ENCODE measurements at regions not wholly inside any gene's neighbourhood (a gene's known extent, or its start where the extent isn't known, plus 50 kb on each side); places are given as distances from the start of the nearest gene placed in this dataset.

- H3K4me1 ChIP-seq (replicated peaks) = no peaks in the 10 kb centered on the region
- no peaks in the 10 kb centered on the region for H3K27me3 ChIP-seq (replicated peaks; ENCODE audit: insufficient read depth)
- H3K27ac ChIP-seq = no peak overlapping the region
Observed at GRCh38 chr17:70422862-70423261, 253.5 kb downstream of the KCNJ2 start.

GRCh38 chr17:70423562-70423961 lies 254.2 kb downstream of the KCNJ2 start:
- Histone ChIP-seq H3K27ac (no peak overlapping the region), H3K36me3 (no peaks in the 10 kb centered on the region), H3K27me3 (replicated peaks; ENCODE audit: insufficient read depth) (no peaks in the 10 kb centered on the region), H3K4me3 (no peak overlapping the region), H3K4me1 (replicated peaks) (no peaks in the 10 kb centered on the region), H3K9me3 (no peaks in the 10 kb centered on the region)
- 79% methylated on average over 2 of the region's 2 CpGs for WGBS
- DNase-seq (ENCODE audit: low spot score) = no peak
- TF ChIP-seq POLR2AphosphoS5 (IDR thresholded peaks at IDR 0.05) (no peak), CTCF (IDR thresholded peaks at IDR 0.05) (no peak), POLR2A (IDR thresholded peaks at IDR 0.05) (no peak)
- intact Hi-C loops (cut with DNase I) = no loop called here

More at GRCh38 chr17:70422862-70423261, 253.5 kb downstream of the KCNJ2 start:
- Histone ChIP-seq H3K9me3 (no peaks in the 10 kb centered on the region), H3K4me3 (no peak overlapping the region), H3K36me3 (no peaks in the 10 kb centered on the region)
- no peak for DNase-seq (ENCODE audit: low spot score)
- no peak for TF ChIP-seq POLR2A (IDR thresholded peaks at IDR 0.05)
- no peak for TF ChIP-seq CTCF (IDR thresholded peaks at IDR 0.05)
- TF ChIP-seq POLR2AphosphoS5 (IDR thresholded peaks at IDR 0.05) = no peak
- intact Hi-C loops (cut with DNase I) = no loop called here

GRCh38 chr17:70426752-70427151 lies 257.4 kb downstream of the KCNJ2 start:
- no peak for DNase-seq (ENCODE audit: low spot score)
- no peaks in the 10 kb centered on the region for H3K9me3 ChIP-seq
- H3K4me1 ChIP-seq (replicated peaks) = no peaks in the 10 kb centered on the region
- 69% methylated on average over 3 of the region's 3 CpGs for WGBS
- H3K27me3 ChIP-seq (replicated peaks; ENCODE audit: insufficient read depth) = no peaks in the 10 kb centered on the region
- TF ChIP-seq POLR2AphosphoS5 (IDR thresholded peaks at IDR 0.05) = no peak
- intact Hi-C loops (cut with DNase I) = no loop called here
- H3K27ac ChIP-seq = no peak overlapping the region
- H3K36me3 ChIP-seq = no peaks in the 10 kb centered on the region
- H3K4me3 ChIP-seq = no peak overlapping the region

GRCh38 chr17:70434536-70435490 lies 265.5 kb downstream of the KCNJ2 start:
- Histone ChIP-seq H3K27me3 (replicated peaks; ENCODE audit: insufficient read depth) (no peaks in the 10 kb centered on the region), H3K36me3 (no peaks in the 10 kb centered on the region), H3K4me1 (replicated peaks) (no peaks in the 10 kb centered on the region), H3K4me3 (no peak overlapping the region), H3K9me3 (no peaks in the 10 kb centered on the region), H3K27ac (no peak overlapping the region)
- no peak for TF ChIP-seq POLR2A (IDR thresholded peaks at IDR 0.05)
- no peak for TF ChIP-seq CTCF (IDR thresholded peaks at IDR 0.05)
- TF ChIP-seq POLR2AphosphoS5 (IDR thresholded peaks at IDR 0.05) = no peak
- no peak for DNase-seq (ENCODE audit: low spot score)
- WGBS = 85% methylated on average over 9 of the region's 9 CpGs
- intact Hi-C loops (cut with DNase I) = no loop called here

- intact Hi-C loops (cut with DNase I) = no loop called here
- DNase-seq (ENCODE audit: low spot score) = no peak
- no peak overlapping the region for H3K27ac ChIP-seq
- no peak overlapping the region for H3K4me3 ChIP-seq
- TF ChIP-seq POLR2A (IDR thresholded peaks at IDR 0.05) = no peak
- no peak for TF ChIP-seq CTCF (IDR thresholded peaks at IDR 0.05)
- TF ChIP-seq POLR2AphosphoS5 (IDR thresholded peaks at IDR 0.05) = no peak
- WGBS = 88% methylated on average over 5 of the region's 5 CpGs
- no peaks in the 10 kb centered on the region for H3K27me3 ChIP-seq (replicated peaks; ENCODE audit: insufficient read depth)
- H3K9me3 ChIP-seq = no peaks in the 10 kb centered on the region
- H3K4me1 ChIP-seq (replicated peaks) = no peaks in the 10 kb centered on the region
- H3K36me3 ChIP-seq = no peaks in the 10 kb centered on the region
Observed at GRCh38 chr17:70437656-70438055, 268.3 kb downstream of the KCNJ2 start.
